ENCODE measurements at regions not wholly inside any gene's neighbourhood (a gene's known extent, or its start where the extent isn't known, plus 50 kb on each side); places are given as distances from the start of the nearest gene placed in this dataset.

DNA sequence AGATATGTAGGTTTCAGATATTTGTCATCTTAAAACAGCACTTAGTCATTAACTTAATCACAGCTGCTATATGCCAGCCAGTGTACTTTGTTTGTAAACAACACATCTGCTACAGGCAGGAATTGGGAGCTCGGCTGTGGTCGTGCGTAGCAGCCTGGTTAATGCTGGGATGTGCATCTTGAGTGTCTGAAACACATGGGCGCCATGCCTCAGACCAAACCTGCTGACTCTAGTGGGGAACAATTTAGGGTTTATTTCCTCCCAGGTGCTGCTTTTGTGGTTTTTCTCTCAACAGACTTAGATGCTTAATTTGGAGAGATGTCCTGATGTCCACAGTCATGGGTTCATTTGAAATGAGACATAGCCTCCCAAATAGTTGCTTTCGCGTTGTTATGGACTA is 238.5 kb upstream of the TMTC4 start:
- no peak for DNase-seq (ENCODE audit: low spot score)
- Histone ChIP-seq H3K9ac (ENCODE audit: low read depth in 1 of 2, low read length in 2 of 2) (no peak overlapping the region), H3K4me1 (ENCODE audit: control insufficient read depth in 4 of 4, insufficient read depth in 4 of 4, low read length in 3 of 4) (no peaks in the 10 kb centered on the region), H3K9me3 (ENCODE audit: control insufficient read depth in 4 of 4, low read length in 3 of 4) (peaks cover 0 to 10% (median 0%) of the 10 kb centered on the region in 4 donors), H3K36me3 (ENCODE audit: control insufficient read depth in 4 of 4, insufficient read depth in 3 of 4, low read depth in 1 of 4, low read length in 3 of 4) (no peaks in the 10 kb centered on the region), H3K27me3 (ENCODE audit: control insufficient read depth in 4 of 4, insufficient read depth in 4 of 4, low read length in 3 of 4) (no peaks in the 10 kb centered on the region), H3K4me3 (ENCODE audit: low read depth in 1 of 3, low read length in 3 of 3) (no peak overlapping the region), H3K27ac (ENCODE audit: low read depth in 1 of 2, low read length in 2 of 2) (no peak overlapping the region)
- 70% methylated on average over 6 of the region's 6 CpGs for WGBS
- TF ChIP-seq JUND (IDR thresholded peaks at IDR 0.05) (no peak), YY1 (IDR thresholded peaks at IDR 0.05) (no peak), HNF4A (conservative IDR thresholded peaks at IDR 0.05) (no peak)

DNA sequence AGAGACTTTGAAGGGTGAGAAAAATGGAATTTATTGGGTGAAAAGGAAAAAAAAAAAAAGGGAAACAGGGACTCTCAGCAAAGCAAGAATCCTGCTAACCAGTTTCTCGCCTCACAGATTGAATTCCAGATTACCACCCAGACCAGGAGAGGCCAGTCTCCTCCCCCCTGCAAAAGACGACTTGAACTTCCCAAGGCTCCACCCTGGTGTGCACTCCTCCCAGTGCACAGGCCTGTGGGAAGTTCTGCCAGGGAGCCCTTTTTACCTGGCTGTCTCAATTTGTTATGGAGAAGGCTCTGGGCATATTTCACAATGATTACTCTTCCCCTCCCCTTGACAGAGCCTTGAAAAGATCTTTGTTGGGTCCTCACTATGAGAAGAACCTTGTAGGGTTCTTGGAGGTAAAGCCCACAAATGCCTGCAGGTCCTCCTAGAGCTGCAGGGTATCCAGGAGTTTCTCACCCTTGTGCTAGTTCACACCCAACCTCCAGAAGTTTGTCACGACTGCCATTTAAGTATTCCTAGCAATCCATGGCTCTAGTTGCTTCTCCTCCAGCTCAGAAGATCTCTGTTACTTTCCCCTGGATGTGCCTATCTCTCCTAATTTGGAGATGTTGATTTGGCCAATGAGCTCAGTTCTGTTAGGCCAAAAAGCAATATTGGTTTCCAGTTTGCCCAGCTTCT is 229.8 kb upstream of the TMTC4 start:
- Histone ChIP-seq H3K4me3 (ENCODE audit: low read depth in 1 of 3, low read length in 3 of 3) (no peak overlapping the region), H3K36me3 (ENCODE audit: control insufficient read depth in 4 of 4, insufficient read depth in 3 of 4, low read depth in 1 of 4, low read length in 3 of 4) (no peaks in the 10 kb centered on the region), H3K9ac (ENCODE audit: low read depth in 1 of 2, low read length in 2 of 2) (no peak overlapping the region), H3K27ac (ENCODE audit: low read depth in 1 of 2, low read length in 2 of 2) (no peak overlapping the region), H3K4me1 (ENCODE audit: control insufficient read depth in 4 of 4, insufficient read depth in 4 of 4, low read length in 3 of 4) (no peaks in the 10 kb centered on the region), H3K9me3 (ENCODE audit: control insufficient read depth in 4 of 4, low read length in 3 of 4) (no peaks in the 10 kb centered on the region), H3K27me3 (ENCODE audit: control insufficient read depth in 4 of 4, insufficient read depth in 4 of 4, low read length in 3 of 4) (no peaks in the 10 kb centered on the region)
- TF ChIP-seq, protein P1, sequence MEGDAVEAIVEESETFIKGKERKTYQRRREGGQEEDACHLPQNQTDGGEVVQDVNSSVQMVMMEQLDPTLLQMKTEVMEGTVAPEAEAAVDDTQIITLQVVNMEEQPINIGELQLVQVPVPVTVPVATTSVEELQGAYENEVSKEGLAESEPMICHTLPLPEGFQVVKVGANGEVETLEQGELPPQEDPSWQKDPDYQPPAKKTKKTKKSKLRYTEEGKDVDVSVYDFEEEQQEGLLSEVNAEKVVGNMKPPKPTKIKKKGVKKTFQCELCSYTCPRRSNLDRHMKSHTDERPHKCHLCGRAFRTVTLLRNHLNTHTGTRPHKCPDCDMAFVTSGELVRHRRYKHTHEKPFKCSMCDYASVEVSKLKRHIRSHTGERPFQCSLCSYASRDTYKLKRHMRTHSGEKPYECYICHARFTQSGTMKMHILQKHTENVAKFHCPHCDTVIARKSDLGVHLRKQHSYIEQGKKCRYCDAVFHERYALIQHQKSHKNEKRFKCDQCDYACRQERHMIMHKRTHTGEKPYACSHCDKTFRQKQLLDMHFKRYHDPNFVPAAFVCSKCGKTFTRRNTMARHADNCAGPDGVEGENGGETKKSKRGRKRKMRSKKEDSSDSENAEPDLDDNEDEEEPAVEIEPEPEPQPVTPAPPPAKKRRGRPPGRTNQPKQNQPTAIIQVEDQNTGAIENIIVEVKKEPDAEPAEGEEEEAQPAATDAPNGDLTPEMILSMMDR (IDR thresholded peaks at IDR 0.05; ENCODE audit: low read depth, low read length, missing input control) = no peak
- TF ChIP-seq JUND (IDR thresholded peaks at IDR 0.05) (no peak), RXRA (IDR thresholded peaks at IDR 0.05) (no peak), HNF4A (conservative IDR thresholded peaks at IDR 0.05) (no peak), FOXA2 (IDR thresholded peaks at IDR 0.05) (no peak), GABPA (IDR thresholded peaks at IDR 0.05 in 1 of 2, conservative IDR thresholded peaks at IDR 0.05 in 1 of 2) (no peak), HNF4G (IDR thresholded peaks at IDR 0.05) (no peak), EGR1 (IDR thresholded peaks at IDR 0.05; ENCODE audit: low read depth in 2 of 2) (no peak), RAD21 (IDR thresholded peaks at IDR 0.05) (no peak), FOXA1 (IDR thresholded peaks at IDR 0.05) (no peak), SP1 (IDR thresholded peaks at IDR 0.05) (no peak)
- TF ChIP-seq, protein P2, sequence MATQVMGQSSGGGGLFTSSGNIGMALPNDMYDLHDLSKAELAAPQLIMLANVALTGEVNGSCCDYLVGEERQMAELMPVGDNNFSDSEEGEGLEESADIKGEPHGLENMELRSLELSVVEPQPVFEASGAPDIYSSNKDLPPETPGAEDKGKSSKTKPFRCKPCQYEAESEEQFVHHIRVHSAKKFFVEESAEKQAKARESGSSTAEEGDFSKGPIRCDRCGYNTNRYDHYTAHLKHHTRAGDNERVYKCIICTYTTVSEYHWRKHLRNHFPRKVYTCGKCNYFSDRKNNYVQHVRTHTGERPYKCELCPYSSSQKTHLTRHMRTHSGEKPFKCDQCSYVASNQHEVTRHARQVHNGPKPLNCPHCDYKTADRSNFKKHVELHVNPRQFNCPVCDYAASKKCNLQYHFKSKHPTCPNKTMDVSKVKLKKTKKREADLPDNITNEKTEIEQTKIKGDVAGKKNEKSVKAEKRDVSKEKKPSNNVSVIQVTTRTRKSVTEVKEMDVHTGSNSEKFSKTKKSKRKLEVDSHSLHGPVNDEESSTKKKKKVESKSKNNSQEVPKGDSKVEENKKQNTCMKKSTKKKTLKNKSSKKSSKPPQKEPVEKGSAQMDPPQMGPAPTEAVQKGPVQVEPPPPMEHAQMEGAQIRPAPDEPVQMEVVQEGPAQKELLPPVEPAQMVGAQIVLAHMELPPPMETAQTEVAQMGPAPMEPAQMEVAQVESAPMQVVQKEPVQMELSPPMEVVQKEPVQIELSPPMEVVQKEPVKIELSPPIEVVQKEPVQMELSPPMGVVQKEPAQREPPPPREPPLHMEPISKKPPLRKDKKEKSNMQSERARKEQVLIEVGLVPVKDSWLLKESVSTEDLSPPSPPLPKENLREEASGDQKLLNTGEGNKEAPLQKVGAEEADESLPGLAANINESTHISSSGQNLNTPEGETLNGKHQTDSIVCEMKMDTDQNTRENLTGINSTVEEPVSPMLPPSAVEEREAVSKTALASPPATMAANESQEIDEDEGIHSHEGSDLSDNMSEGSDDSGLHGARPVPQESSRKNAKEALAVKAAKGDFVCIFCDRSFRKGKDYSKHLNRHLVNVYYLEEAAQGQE (IDR thresholded peaks at IDR 0.05) = no peak
- TF ChIP-seq, protein P3, sequence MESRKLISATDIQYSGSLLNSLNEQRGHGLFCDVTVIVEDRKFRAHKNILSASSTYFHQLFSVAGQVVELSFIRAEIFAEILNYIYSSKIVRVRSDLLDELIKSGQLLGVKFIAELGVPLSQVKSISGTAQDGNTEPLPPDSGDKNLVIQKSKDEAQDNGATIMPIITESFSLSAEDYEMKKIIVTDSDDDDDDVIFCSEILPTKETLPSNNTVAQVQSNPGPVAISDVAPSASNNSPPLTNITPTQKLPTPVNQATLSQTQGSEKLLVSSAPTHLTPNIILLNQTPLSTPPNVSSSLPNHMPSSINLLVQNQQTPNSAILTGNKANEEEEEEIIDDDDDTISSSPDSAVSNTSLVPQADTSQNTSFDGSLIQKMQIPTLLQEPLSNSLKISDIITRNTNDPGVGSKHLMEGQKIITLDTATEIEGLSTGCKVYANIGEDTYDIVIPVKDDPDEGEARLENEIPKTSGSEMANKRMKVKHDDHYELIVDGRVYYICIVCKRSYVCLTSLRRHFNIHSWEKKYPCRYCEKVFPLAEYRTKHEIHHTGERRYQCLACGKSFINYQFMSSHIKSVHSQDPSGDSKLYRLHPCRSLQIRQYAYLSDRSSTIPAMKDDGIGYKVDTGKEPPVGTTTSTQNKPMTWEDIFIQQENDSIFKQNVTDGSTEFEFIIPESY (IDR thresholded peaks at IDR 0.05) = no peak
- TF ChIP-seq, protein P4, sequence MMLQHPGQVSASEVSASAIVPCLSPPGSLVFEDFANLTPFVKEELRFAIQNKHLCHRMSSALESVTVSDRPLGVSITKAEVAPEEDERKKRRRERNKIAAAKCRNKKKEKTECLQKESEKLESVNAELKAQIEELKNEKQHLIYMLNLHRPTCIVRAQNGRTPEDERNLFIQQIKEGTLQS (IDR thresholded peaks at IDR 0.05) = no peak
- no peak for DNase-seq (ENCODE audit: low spot score)
- 75% methylated on average over 3 of the region's 3 CpGs for WGBS

Data from liver (tissue), 8 donors.